Fibroblast of skin of right quadriceps (primary cell): ENCODE measurements at regions not wholly inside any gene's neighbourhood (a gene's known extent, or its start where the extent isn't known, plus 50 kb on each side); places are given as distances from the start of the nearest gene placed in this dataset.
A peak's percentile ranks its signal among the peaks of the same experiment; 100 is the strongest.
"Not testable (repeated sequence)": the region's sequence is repeated elsewhere in the genome, so short reads cannot be mapped to it uniquely, and the experiment has no call there.

Experiments used
- DNase-seq: peaks from one replicate; pipeline ENCODE4 v3.0.0-alpha.2; 2013

- DNase-seq: no peak
Measured at GRCh38 chr15:62515696-62516395, 350.8 kb upstream of the C2CD4B start.

GRCh38 chr15:62517541-62517940, 352.5 kb upstream of the C2CD4B start:
- no peak for DNase-seq

DNA sequence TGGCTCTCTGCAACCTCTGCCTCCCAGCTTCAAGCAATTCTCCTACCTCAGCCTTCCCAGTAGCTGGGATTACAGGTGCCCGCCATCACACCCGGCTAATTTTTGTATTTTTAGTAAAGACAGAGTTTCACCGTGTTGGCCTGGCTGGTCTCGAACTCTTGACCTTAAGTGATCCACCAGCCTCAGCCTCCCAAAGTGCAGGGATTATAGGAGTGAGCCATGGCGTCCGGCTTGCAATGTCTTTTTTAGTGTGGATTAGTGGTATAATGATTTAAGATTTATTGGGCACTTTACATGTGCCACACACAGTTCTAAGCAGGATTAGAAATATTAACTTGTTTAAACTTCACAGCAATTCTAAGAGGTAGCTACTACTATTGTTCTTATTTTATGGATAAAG, 353.6 kb upstream of the C2CD4B start:
- not testable (repeated sequence) for DNase-seq

- DNase-seq: no peak
Measured at GRCh38 chr15:62519900-62520299, 354.8 kb upstream of the C2CD4B start.

DNA sequence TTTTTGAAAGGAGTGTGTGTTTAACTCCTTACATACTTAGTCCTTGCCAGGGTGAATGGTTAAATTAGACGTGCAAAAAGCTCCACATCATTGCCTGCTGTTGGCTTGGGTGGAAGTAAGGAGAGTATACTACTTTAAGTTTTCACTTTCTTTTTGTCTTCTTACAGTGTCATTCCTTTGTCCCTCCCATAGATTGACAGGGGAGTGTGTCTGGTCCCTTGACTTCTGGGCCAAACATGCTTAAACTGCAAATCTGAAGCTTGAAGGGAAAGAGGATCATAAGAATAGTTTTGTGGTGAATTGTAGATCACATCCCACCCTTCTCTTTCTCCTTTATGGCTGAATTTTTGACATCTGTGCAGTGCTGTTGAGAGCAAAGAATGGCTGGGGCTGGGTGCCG, 355.8 kb upstream of the C2CD4B start:
- no peak for DNase-seq

- no peak for DNase-seq
Measured at GRCh38 chr15:62521396-62521795, 356.3 kb upstream of the C2CD4B start.

- peak; percentile 23 for DNase-seq
Measured at GRCh38 chr15:62524848-62525247, 359.8 kb upstream of the C2CD4B start.

DNA sequence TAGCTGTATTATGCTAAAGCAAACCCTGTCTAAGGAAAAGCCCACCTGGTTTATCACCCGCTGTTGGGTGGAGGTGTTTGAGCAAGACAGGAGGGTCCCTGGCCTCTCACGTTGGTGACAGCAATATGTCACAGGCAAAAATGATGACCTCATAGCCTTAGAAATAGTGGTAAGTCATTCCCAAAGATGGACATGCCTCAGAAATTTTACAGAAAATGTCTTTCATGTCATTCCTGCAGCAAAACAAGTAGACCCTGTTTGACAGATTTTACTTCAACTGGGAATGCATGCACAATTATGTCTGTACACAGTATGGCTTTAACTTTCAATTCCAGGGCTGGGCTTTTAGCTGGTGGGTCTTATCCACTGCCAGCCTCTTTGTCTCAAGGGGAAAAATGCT, 362.3 kb upstream of the C2CD4B start:
- DNase-seq: no peak

- no peak for DNase-seq
Measured at GRCh38 chr15:62528505-62528904, 363.4 kb upstream of the C2CD4B start.

GRCh38 chr15:62532367-62532766, 367.3 kb upstream of the C2CD4B start:
- DNase-seq: no peak

DNA sequence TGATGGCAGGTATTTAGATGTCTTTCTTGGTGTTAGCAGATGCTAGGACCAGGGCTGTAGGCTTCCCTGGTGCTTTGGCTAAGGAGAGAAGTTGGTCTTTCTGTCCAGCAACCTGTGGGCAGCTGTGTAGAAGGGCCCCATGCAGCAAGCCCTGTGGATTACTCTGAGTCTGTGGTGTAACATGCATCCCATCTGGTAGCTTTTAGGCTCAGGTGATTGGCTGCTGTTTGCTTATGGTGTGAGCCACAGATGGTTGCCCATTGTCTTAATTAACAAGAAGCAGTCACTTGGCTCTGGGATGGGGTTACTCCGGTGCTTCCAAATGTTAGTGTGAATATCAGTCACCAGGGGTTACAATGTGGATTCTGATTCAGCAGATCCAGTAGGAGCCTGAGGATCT, 368.6 kb upstream of the C2CD4B start:
- DNase-seq: no peak

DNA sequence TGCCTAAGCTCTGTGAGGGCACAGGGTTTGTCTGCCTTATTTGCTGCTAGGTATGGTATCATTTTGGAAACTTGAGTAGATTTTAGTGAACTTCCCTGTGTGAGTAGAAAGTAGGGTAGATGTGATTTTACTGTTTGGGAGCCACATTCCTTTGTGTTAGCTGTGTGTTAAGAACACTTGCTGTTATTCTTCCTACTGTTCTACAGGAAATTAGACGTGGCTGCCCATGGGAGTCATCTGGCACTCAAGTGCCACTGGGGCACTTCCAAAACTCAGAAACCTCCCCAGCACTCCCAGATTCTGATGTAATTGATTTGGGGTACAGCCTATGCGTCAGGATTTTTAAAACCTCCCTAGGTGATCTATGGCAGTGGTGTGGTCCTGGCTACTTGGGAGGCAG, 369.9 kb upstream of the C2CD4B start:
- no peak for DNase-seq

DNA sequence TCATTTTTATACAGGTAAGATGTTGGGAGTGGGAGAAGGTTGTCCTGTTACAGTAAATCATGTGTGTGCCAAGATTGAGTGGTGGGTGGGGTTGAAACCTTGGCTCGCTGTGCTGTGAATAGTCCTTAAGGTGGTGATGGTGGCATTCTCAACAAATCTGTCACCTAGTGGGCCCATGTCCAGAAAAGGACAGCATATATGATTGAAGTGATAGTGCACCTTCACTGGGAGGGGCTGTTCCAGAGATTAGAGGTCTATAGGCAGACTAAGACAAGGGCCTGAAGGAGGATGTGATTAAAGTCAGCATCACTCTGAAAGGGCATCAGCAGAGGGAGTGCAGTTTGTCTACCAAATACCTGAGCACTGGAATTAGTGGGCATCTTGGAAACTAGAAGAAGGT, 374.2 kb upstream of the C2CD4B start:
- DNase-seq: no peak

DNA sequence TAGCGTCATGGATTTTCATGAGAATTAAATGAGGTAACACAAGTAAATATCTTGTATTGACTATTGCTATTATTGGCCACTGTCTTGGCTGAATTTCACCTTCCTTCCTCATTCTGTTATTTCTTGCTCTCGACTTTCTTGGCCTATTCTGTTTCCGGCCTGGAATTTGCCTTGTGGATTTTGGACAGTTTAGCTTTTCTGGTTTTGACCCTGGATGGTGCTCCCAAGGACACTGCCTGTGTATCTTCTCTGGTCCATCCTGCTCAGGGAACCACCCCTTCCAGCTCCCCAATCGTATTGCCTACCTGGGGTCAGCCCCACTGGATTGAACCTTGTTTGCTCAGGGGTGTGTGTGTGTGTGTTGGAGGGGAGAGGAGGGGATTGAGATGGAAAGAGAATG, 376.2 kb upstream of the C2CD4B start:
- no peak for DNase-seq

DNA sequence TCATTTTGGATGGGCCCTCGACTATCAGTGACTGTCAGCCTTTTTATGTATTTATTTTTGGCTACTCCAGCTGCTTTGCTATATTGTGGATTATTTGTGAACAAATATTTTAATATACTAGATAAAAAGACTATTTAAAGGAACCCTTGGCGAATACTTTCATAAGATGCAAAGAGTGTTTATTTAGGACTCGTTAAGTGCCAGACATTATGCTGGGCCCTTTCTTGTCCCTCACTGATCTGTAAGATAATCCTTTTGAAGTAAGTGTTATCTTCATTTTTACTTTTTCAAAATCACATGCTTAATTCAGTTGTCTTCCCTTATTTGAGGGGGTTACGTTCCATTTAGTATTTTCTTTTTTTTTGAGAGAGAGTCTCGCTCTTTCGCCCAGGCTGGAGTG, 376.8 kb upstream of the C2CD4B start:
- no peak for DNase-seq

DNA sequence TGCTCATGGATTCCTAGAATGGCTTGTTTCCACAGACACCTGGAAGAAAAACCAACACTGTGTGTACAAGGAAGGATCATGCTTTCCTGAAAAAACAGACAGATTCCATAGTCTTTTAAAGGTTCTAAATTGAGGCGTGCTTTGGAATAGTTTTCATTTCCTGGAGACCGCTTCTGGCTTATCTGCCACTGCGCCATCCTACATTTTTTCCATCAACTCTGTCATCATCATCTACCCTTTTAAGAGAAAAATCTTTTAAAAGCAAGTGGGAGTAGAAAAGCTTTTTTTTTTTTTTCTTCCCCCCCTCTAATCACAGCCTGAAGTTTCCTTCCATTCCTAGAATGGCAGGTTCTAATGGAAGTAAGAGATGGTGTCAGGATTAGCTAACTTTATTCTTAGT, 379.4 kb upstream of the C2CD4B start:
- no peak for DNase-seq

DNA sequence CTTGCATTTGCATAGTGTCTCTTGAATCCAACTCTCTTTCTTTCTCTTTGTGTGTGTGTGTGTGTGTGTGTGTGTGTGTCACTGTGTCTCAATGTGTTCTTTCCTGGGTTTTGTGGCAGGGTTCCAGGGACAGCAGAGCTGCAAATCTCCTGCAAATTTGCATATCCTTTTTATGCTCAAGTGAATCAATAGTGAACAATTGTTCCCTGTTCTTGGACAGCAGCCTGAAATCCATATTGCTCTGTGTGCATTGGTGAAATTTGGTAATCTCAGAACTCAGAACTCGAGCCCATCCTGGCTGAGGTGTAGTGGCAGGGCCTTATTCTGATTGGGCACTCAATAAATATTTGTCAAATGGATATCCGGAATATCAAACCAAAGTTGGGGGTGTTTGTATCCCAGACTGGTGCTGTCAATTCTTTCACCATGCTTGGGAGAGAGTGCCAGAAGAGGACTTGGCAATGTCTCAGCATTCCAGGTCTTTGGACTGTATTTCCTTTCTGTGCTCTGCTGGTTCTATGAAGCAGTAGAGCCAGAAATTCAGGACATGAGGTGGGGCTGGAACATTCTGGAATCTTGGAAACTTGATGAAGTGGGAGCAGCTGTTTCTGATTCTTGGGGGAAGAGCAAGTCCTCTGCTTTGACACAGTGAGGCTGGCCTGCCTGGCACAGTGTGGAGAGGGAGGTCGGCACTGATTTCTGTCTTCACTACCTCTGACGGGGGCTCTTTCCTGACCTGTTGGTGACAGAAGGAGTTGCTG, 380.6 kb upstream of the C2CD4B start:
- peak; percentile 81 for DNase-seq

DNA sequence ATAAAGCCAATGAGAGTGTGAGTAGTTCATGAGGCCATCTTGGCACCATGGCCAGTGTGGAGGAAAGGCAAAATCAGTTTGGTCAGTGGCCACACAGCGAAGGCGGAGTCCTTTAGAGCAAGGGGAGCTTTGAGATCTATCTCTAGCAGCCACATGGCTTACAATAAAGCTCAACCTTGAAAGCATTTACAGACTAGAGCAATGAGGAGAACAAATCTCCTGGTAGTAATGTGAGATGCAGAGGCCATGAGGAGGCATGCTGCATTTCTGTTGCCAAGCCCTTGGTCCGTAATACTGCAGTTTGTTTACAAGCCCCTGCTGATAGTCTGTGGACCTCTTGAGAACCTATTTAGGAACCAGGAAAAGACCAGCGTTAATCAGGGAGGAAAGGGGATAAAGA, 381.5 kb upstream of the C2CD4B start:
- no peak for DNase-seq

GRCh38 chr15:62547584-62547983, 382.5 kb upstream of the C2CD4B start:
- no peak for DNase-seq

- no peak for DNase-seq
Measured at GRCh38 chr15:62549345-62549970, 384.4 kb upstream of the C2CD4B start.

- no peak for DNase-seq
Measured at GRCh38 chr15:62550106-62550505, 385.0 kb upstream of the C2CD4B start.

- DNase-seq: no peak
Measured at GRCh38 chr15:62552444-62552843, 387.4 kb upstream of the C2CD4B start.

DNA sequence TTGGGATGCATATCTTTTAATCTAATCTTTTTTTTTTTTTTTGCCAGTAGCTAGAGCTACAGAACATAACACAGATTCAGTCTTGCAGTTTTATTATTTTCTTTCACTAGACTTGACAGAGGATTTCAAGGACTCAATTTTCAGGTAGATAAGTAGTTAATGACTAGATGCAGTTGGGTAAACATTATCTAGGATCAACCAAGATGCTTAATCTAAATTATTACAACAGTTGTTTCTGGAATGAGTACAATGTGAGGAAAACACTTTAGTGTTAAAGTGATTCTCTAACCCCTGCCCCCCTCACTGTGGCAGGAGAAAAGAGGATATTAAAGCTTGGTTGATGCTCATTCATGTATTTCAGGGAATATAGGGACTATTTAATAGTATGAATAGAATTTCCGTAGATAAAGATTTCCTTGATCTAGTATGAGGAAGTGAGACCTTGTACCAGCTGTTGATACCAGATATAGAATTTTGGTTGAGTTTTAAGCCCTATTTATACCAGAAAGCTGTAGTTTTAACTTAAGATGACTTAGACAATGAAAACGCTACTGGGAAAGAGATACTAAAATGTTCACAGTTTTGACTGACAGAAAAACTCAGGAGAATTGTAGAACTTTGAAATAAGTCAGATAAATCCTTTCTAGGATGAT, 389.0 kb upstream of the C2CD4B start:
- DNase-seq: no peak
